ENCODE measurements at regions not wholly inside any gene's neighbourhood (a gene's known extent, or its start where the extent isn't known, plus 50 kb on each side); places are given as distances from the start of the nearest gene placed in this dataset.
"Not testable (repeated sequence)": the region's sequence is repeated elsewhere in the genome, so short reads cannot be mapped to it uniquely, and the experiment has no call there.

GRCh38 chr10:28457110-28457509, 75.8 kb upstream of the WAC start:
- no peak overlapping the region for H2BK5ac ChIP-seq (ENCODE audit: low read depth, low read length, poor library complexity, severe bottlenecking)
- no peaks in the 10 kb centered on the region for H3K79me1 ChIP-seq (replicated peaks; ENCODE audit: low read length, poor library complexity, severe bottlenecking)
- no peak for DNase-seq
- no peak overlapping the region for H3K9ac ChIP-seq (ENCODE audit: low read length)
- H3K18ac ChIP-seq (ENCODE audit: low read depth in 1 of 2, low read length in 2 of 2): no peak overlapping the region
- no peak overlapping the region for H2BK12ac ChIP-seq (ENCODE audit: low read length in 2 of 2)
- H3K4me2 ChIP-seq (ENCODE audit: low read length, poor library complexity, severe bottlenecking): no peak overlapping the region
- H3K4ac ChIP-seq (ENCODE audit: low read depth in 1 of 2, low read length in 2 of 2): no peak overlapping the region
- no peak overlapping the region for H2AFZ ChIP-seq (ENCODE audit: low read depth, low read length)
- H3K36me3 ChIP-seq (ENCODE audit: control insufficient read depth in 1 of 2, insufficient read depth in 2 of 2, low read depth in 1 of 2, low read length in 2 of 2): no peaks in the 10 kb centered on the region
- no peak overlapping the region for H3K14ac ChIP-seq (ENCODE audit: low read length in 2 of 2)
- 100% methylated on average over 2 of the region's 2 CpGs for WGBS
- no peaks in the 10 kb centered on the region for H3K4me1 ChIP-seq (ENCODE audit: control insufficient read depth, insufficient read depth, low read depth, low read length)
- no peak overlapping the region for H2AK5ac ChIP-seq (ENCODE audit: low read length, severe bottlenecking)
- no peak overlapping the region for H2BK15ac ChIP-seq (ENCODE audit: low read depth, poor library complexity, severe bottlenecking)
- H4K91ac ChIP-seq (ENCODE audit: low read length): no peak overlapping the region
- H4K8ac ChIP-seq (ENCODE audit: low read length): no peak overlapping the region
- peaks cover 0 to 4% of the 10 kb centered on the region in 2 experiments for H3K27me3 ChIP-seq (ENCODE audit: control insufficient read depth in 1 of 2, insufficient read depth in 1 of 2, low read length in 2 of 2)
- no peak overlapping the region for H3K4me3 ChIP-seq (ENCODE audit: insufficient read depth in 1 of 2, low read depth in 1 of 2, low read length in 2 of 2)
- no peak overlapping the region for H2BK120ac ChIP-seq (ENCODE audit: low read depth, low read length)
- H3K9me3 ChIP-seq (ENCODE audit: control insufficient read depth, low read length): peaks cover 8% of the 10 kb centered on the region
- H3K23ac ChIP-seq (ENCODE audit: low read length in 2 of 2): no peak overlapping the region
- H3K27ac ChIP-seq (ENCODE audit: low read length, poor library complexity, severe bottlenecking): no peak overlapping the region

- not testable (repeated sequence) for H4K8ac ChIP-seq (ENCODE audit: low read length); H3K18ac ChIP-seq (ENCODE audit: low read depth in 1 of 2, low read length in 2 of 2); H4K91ac ChIP-seq (ENCODE audit: low read length); DNase-seq; H3K27ac ChIP-seq (ENCODE audit: low read length, poor library complexity, severe bottlenecking); H2AFZ ChIP-seq (ENCODE audit: low read depth, low read length); H3K9me3 ChIP-seq (ENCODE audit: control insufficient read depth, low read length); H3K23ac ChIP-seq (ENCODE audit: low read length in 2 of 2); H3K4me2 ChIP-seq (ENCODE audit: low read length, poor library complexity, severe bottlenecking); H3K14ac ChIP-seq (ENCODE audit: low read length in 2 of 2); H3K4ac ChIP-seq (ENCODE audit: low read depth in 1 of 2, low read length in 2 of 2); H2BK15ac ChIP-seq (ENCODE audit: low read depth, poor library complexity, severe bottlenecking); H2BK5ac ChIP-seq (ENCODE audit: low read depth, low read length, poor library complexity, severe bottlenecking); H2BK120ac ChIP-seq (ENCODE audit: low read depth, low read length); H3K79me1 ChIP-seq (replicated peaks; ENCODE audit: low read length, poor library complexity, severe bottlenecking); H3K9ac ChIP-seq (ENCODE audit: low read length); H3K4me3 ChIP-seq (ENCODE audit: insufficient read depth in 1 of 2, low read depth in 1 of 2, low read length in 2 of 2); H3K4me1 ChIP-seq (ENCODE audit: control insufficient read depth, insufficient read depth, low read depth, low read length); H3K36me3 ChIP-seq (ENCODE audit: control insufficient read depth in 1 of 2, insufficient read depth in 2 of 2, low read depth in 1 of 2, low read length in 2 of 2); H3K27me3 ChIP-seq (ENCODE audit: control insufficient read depth in 1 of 2, insufficient read depth in 1 of 2, low read length in 2 of 2); H2AK5ac ChIP-seq (ENCODE audit: low read length, severe bottlenecking); H2BK12ac ChIP-seq (ENCODE audit: low read length in 2 of 2)
- 64% methylated on average over 2 of the region's 4 CpGs for WGBS
These were observed 75.0 kb upstream of the WAC start for GRCh38 chr10:28457873-28458272.

- H3K4ac ChIP-seq (ENCODE audit: low read depth in 1 of 2, low read length in 2 of 2): no peak overlapping the region
- H3K4me1 ChIP-seq (ENCODE audit: control insufficient read depth, insufficient read depth, low read depth, low read length): no peaks in the 10 kb centered on the region
- no peak overlapping the region for H2BK120ac ChIP-seq (ENCODE audit: low read depth, low read length)
- no peaks in the 10 kb centered on the region for H3K36me3 ChIP-seq (ENCODE audit: control insufficient read depth in 1 of 2, insufficient read depth in 2 of 2, low read depth in 1 of 2, low read length in 2 of 2)
- DNase-seq: no peak
- no peak overlapping the region for H3K14ac ChIP-seq (ENCODE audit: low read length in 2 of 2)
- no peak overlapping the region for H3K23ac ChIP-seq (ENCODE audit: low read length in 2 of 2)
- H3K9me3 ChIP-seq (ENCODE audit: control insufficient read depth, low read length): no peaks in the 10 kb centered on the region
- WGBS: 33% methylated on average over 1 of the region's 4 CpGs
- H3K4me3 ChIP-seq (ENCODE audit: insufficient read depth in 1 of 2, low read depth in 1 of 2, low read length in 2 of 2): no peak overlapping the region
- no peak overlapping the region for H3K9ac ChIP-seq (ENCODE audit: low read length)
- H2AK5ac ChIP-seq (ENCODE audit: low read length, severe bottlenecking): no peak overlapping the region
- H2BK15ac ChIP-seq (ENCODE audit: low read depth, poor library complexity, severe bottlenecking): no peak overlapping the region
- no peak overlapping the region for H3K4me2 ChIP-seq (ENCODE audit: low read length, poor library complexity, severe bottlenecking)
- H2BK12ac ChIP-seq (ENCODE audit: low read length in 2 of 2): no peak overlapping the region
- H3K79me1 ChIP-seq (replicated peaks; ENCODE audit: low read length, poor library complexity, severe bottlenecking): no peaks in the 10 kb centered on the region
- no peak overlapping the region for H2BK5ac ChIP-seq (ENCODE audit: low read depth, low read length, poor library complexity, severe bottlenecking)
- H2AFZ ChIP-seq (ENCODE audit: low read depth, low read length): no peak overlapping the region
- H3K27ac ChIP-seq (ENCODE audit: low read length, poor library complexity, severe bottlenecking): no peak overlapping the region
- no peak overlapping the region for H4K91ac ChIP-seq (ENCODE audit: low read length)
- H4K8ac ChIP-seq (ENCODE audit: low read length): no peak overlapping the region
- no peak overlapping the region for H3K18ac ChIP-seq (ENCODE audit: low read depth in 1 of 2, low read length in 2 of 2)
- peaks cover 0 to 4% of the 10 kb centered on the region in 2 experiments for H3K27me3 ChIP-seq (ENCODE audit: control insufficient read depth in 1 of 2, insufficient read depth in 1 of 2, low read length in 2 of 2)
These were observed 73.3 kb upstream of the WAC start for GRCh38 chr10:28459453-28460144.

- Histone ChIP-seq H2BK15ac (ENCODE audit: low read depth, poor library complexity, severe bottlenecking) (no peak overlapping the region), H3K9me3 (ENCODE audit: control insufficient read depth, low read length) (no peaks in the 10 kb centered on the region), H2AFZ (ENCODE audit: low read depth, low read length) (no peak overlapping the region), H2BK12ac (ENCODE audit: low read length in 2 of 2) (no peak overlapping the region), H3K27me3 (ENCODE audit: control insufficient read depth in 1 of 2, insufficient read depth in 1 of 2, low read length in 2 of 2) (no peaks in the 10 kb centered on the region), H4K8ac (ENCODE audit: low read length) (no peak overlapping the region), H3K36me3 (ENCODE audit: control insufficient read depth in 1 of 2, insufficient read depth in 2 of 2, low read depth in 1 of 2, low read length in 2 of 2) (no peaks in the 10 kb centered on the region), H2BK120ac (ENCODE audit: low read depth, low read length) (no peak overlapping the region), H2AK5ac (ENCODE audit: low read length, severe bottlenecking) (no peak overlapping the region), H3K14ac (ENCODE audit: low read length in 2 of 2) (no peak overlapping the region), H3K79me1 (replicated peaks; ENCODE audit: low read length, poor library complexity, severe bottlenecking) (no peaks in the 10 kb centered on the region), H3K9ac (ENCODE audit: low read length) (no peak overlapping the region), H3K18ac (ENCODE audit: low read depth in 1 of 2, low read length in 2 of 2) (no peak overlapping the region), H3K27ac (ENCODE audit: low read length, poor library complexity, severe bottlenecking) (no peak overlapping the region), H3K4me3 (ENCODE audit: insufficient read depth in 1 of 2, low read depth in 1 of 2, low read length in 2 of 2) (no peak overlapping the region), H2BK5ac (ENCODE audit: low read depth, low read length, poor library complexity, severe bottlenecking) (no peak overlapping the region), H3K4ac (ENCODE audit: low read depth in 1 of 2, low read length in 2 of 2) (no peak overlapping the region), H3K23ac (ENCODE audit: low read length in 2 of 2) (no peak overlapping the region), H3K4me2 (ENCODE audit: low read length, poor library complexity, severe bottlenecking) (no peak overlapping the region), H3K4me1 (ENCODE audit: control insufficient read depth, insufficient read depth, low read depth, low read length) (no peaks in the 10 kb centered on the region), H4K91ac (ENCODE audit: low read length) (no peak overlapping the region)
- DNase-seq: no peak
- WGBS: 92% methylated on average over 2 of the region's 2 CpGs
These were observed 69.8 kb upstream of the WAC start for GRCh38 chr10:28463141-28463540.

All from mesenchymal stem cell (in vitro differentiated cells and primary cell).